Naive thymus-derived CD8-positive, alpha-beta T cell (primary cell): ENCODE measurements at regions not wholly inside any gene's neighbourhood (a gene's known extent, or its start where the extent isn't known, plus 50 kb on each side); places are given as distances from the start of the nearest gene placed in this dataset.

Experiments used
- ATAC-seq, 2 donors: fragments of 150-1000 bp; cut with Tn5 transposase in 1 of 2; sonication (Bioruptor Pico), chemical (Tn5 transposase) in 1 of 2; 1 replicate in 1 of 2; 2 replicates in 1 of 2; pipeline ENCODE4 v1.10.0; 2021; ENCODE audit warnings: mild to moderate bottlenecking in 2 of 2, moderate library complexity in 2 of 2
- POLR2A ChIA-PET: fragments of 350-600 bp; sonication (Branson Sonifier 250); formaldehyde crosslinking; loops from one replicate; lab custom pipeline; 2021; ENCODE audit warnings: antibody characterized with exemption; lab: Charles Lee
- DNase-seq, 10 donors: peaks; one replicate each; pipeline versions ENCODE4 v3.0.0 to v3.0.0-alpha.2; 2020 to 2022
- H3K27ac Mint-ChIP-seq, 10 donors: one replicate each; pipeline ENCODE4 v1.8.0; 2020 to 2022; ENCODE audit warnings: mild to moderate bottlenecking in 10 of 10, mixed read lengths in 10 of 10, moderate library complexity in 4 of 10, inconsistent platforms in 1 of 10
- H3K27me3 Mint-ChIP-seq, 5 donors: one replicate each; pipeline ENCODE4 v1.8.0; 2021 to 2022; ENCODE audit warnings: mixed read lengths in 5 of 5
- H3K36me3 Mint-ChIP-seq, 3 donors: one replicate each; pipeline ENCODE4 v1.8.0; 2020 to 2022; ENCODE audit warnings: mixed read lengths in 3 of 3, mild to moderate bottlenecking in 2 of 3, inconsistent platforms in 1 of 3
- H3K4me1 Mint-ChIP-seq, 4 donors: one replicate each; pipeline ENCODE4 v1.8.0; 2021 to 2022; ENCODE audit warnings: mixed read lengths in 4 of 4
- H3K4me3 Mint-ChIP-seq, 10 donors: one replicate each; pipeline ENCODE4 v1.8.0; 2020 to 2022; ENCODE audit warnings: mild to moderate bottlenecking in 10 of 10, mixed read lengths in 10 of 10, moderate library complexity in 6 of 10, inconsistent platforms in 1 of 10
- H3K9me3 Mint-ChIP-seq, 9 donors: one replicate each; pipeline ENCODE4 v1.8.0; 2020 to 2022; ENCODE audit warnings: mixed read lengths in 9 of 9, mild to moderate bottlenecking in 3 of 9, inconsistent platforms in 1 of 9, moderate library complexity in 1 of 9

GRCh38 chr7:52472006-52472620 is 563.3 kb upstream of the POM121L12 start:
- H3K36me3 Mint-ChIP-seq = no peaks in the 10 kb centered on the region
- H3K27me3 Mint-ChIP-seq = no peaks in the 10 kb centered on the region
- H3K9me3 Mint-ChIP-seq = peaks cover 0 to 35% (median 6%) of the 10 kb centered on the region in 9 donors
- H3K4me3 Mint-ChIP-seq = no peak overlapping the region
- no peaks in the 10 kb centered on the region for H3K4me1 Mint-ChIP-seq
- DNase-seq = no peak
- no peak for ATAC-seq
- POLR2A ChIA-PET = no interaction called here
- no peak overlapping the region for H3K27ac Mint-ChIP-seq

- no peak for ATAC-seq
- Mint-ChIP-seq H3K27me3 (no peaks in the 10 kb centered on the region), H3K36me3 (no peaks in the 10 kb centered on the region), H3K4me1 (no peaks in the 10 kb centered on the region), H3K27ac (no peak overlapping the region), H3K9me3 (peaks cover 0 to 27% (median 4%) of the 10 kb centered on the region in 9 donors), H3K4me3 (no peak overlapping the region)
- POLR2A ChIA-PET = no interaction called here
- DNase-seq = no peak
These were observed 570.2 kb upstream of the POM121L12 start for GRCh38 chr7:52465216-52465615.

- Mint-ChIP-seq H3K36me3 (no peaks in the 10 kb centered on the region), H3K4me3 (no peak overlapping the region), H3K27me3 (no peaks in the 10 kb centered on the region), H3K27ac (no peak overlapping the region), H3K4me1 (no peaks in the 10 kb centered on the region), H3K9me3 (peaks cover 0 to 14% (median 4%) of the 10 kb centered on the region in 9 donors)
- POLR2A ChIA-PET = no interaction called here
- ATAC-seq = no peak
- DNase-seq = no peak
These were observed 572.1 kb upstream of the POM121L12 start for GRCh38 chr7:52463341-52463740.

GRCh38 chr7:52462474-52462873 is 573.0 kb upstream of the POM121L12 start:
- Mint-ChIP-seq H3K27me3 (no peaks in the 10 kb centered on the region), H3K27ac (no peak overlapping the region)
- no peak for ATAC-seq

GRCh38 chr7:52455571-52455970 is 579.9 kb upstream of the POM121L12 start:
- Mint-ChIP-seq H3K27ac (no peak overlapping the region), H3K36me3 (no peaks in the 10 kb centered on the region), H3K4me1 (no peaks in the 10 kb centered on the region), H3K27me3 (no peaks in the 10 kb centered on the region), H3K4me3 (no peak overlapping the region), H3K9me3 (peaks cover 1 to 25% (median 7%) of the 10 kb centered on the region in 9 donors)
- ATAC-seq = no peak
- no peak for DNase-seq
- POLR2A ChIA-PET = no interaction called here

More at GRCh38 chr7:52462474-52462873, 573.0 kb upstream of the POM121L12 start:
- Mint-ChIP-seq H3K4me1 (no peaks in the 10 kb centered on the region), H3K36me3 (no peaks in the 10 kb centered on the region), H3K4me3 (no peak overlapping the region), H3K9me3 (peaks cover 0 to 17% (median 4%) of the 10 kb centered on the region in 9 donors)
- DNase-seq = no peak
- POLR2A ChIA-PET = no interaction called here

- ATAC-seq (no peak), DNase-seq (no peak)
- Mint-ChIP-seq H3K9me3 (peaks cover 0 to 25% (median 8%) of the 10 kb centered on the region in 9 donors), H3K4me3 (no peak overlapping the region), H3K4me1 (no peaks in the 10 kb centered on the region), H3K36me3 (no peaks in the 10 kb centered on the region), H3K27ac (no peak overlapping the region), H3K27me3 (no peaks in the 10 kb centered on the region)
- POLR2A ChIA-PET = no interaction called here
These were observed 584.6 kb upstream of the POM121L12 start for GRCh38 chr7:52450816-52451215.

- Mint-ChIP-seq H3K27ac (no peak overlapping the region), H3K4me3 (no peak overlapping the region), H3K27me3 (no peaks in the 10 kb centered on the region), H3K36me3 (no peaks in the 10 kb centered on the region), H3K9me3 (peaks cover 2 to 26% (median 17%) of the 10 kb centered on the region in 9 donors), H3K4me1 (no peaks in the 10 kb centered on the region)
- DNase-seq (no peak), ATAC-seq (no peak)
- POLR2A ChIA-PET = no interaction called here
These were observed 587.8 kb upstream of the POM121L12 start for GRCh38 chr7:52447581-52448180.

GRCh38 chr7:52436278-52436677 is 599.2 kb upstream of the POM121L12 start:
- Mint-ChIP-seq H3K27ac (no peak overlapping the region), H3K27me3 (no peaks in the 10 kb centered on the region), H3K4me3 (no peak overlapping the region), H3K36me3 (peaks cover 0 to 5% (median 0%) of the 10 kb centered on the region in 3 donors), H3K4me1 (no peaks in the 10 kb centered on the region), H3K9me3 (peaks cover 0 to 24% (median 6%) of the 10 kb centered on the region in 9 donors)
- POLR2A ChIA-PET = no interaction called here
- DNase-seq = no peak
- no peak for ATAC-seq

- H3K4me1 Mint-ChIP-seq = no peaks in the 10 kb centered on the region
- H3K36me3 Mint-ChIP-seq = peaks cover 0 to 5% (median 0%) of the 10 kb centered on the region in 3 donors
- no peak overlapping the region for H3K27ac Mint-ChIP-seq
- no peaks in the 10 kb centered on the region for H3K27me3 Mint-ChIP-seq
- no peak for ATAC-seq
- no peak for DNase-seq
- no peak overlapping the region for H3K4me3 Mint-ChIP-seq
- POLR2A ChIA-PET = no interaction called here
- H3K9me3 Mint-ChIP-seq = peaks cover 0 to 25% (median 12%) of the 10 kb centered on the region in 9 donors
These were observed 604.2 kb upstream of the POM121L12 start for GRCh38 chr7:52431082-52431815.

- peaks cover 0 to 9% (median 2%) of the 10 kb centered on the region in 9 donors for H3K9me3 Mint-ChIP-seq
- POLR2A ChIA-PET = no interaction called here
- H3K4me1 Mint-ChIP-seq = no peaks in the 10 kb centered on the region
- no peak overlapping the region for H3K27ac Mint-ChIP-seq
- no peaks in the 10 kb centered on the region for H3K27me3 Mint-ChIP-seq
- no peak overlapping the region for H3K4me3 Mint-ChIP-seq
- DNase-seq (no peak), ATAC-seq (no peak)
- H3K36me3 Mint-ChIP-seq = no peaks in the 10 kb centered on the region
These were observed 612.2 kb upstream of the POM121L12 start for GRCh38 chr7:52423251-52423650.

GRCh38 chr7:52413051-52413450 is 622.4 kb upstream of the POM121L12 start:
- Mint-ChIP-seq H3K4me1 (no peaks in the 10 kb centered on the region), H3K27me3 (no peaks in the 10 kb centered on the region), H3K9me3 (peaks cover 0 to 14% (median 3%) of the 10 kb centered on the region in 9 donors), H3K36me3 (no peaks in the 10 kb centered on the region), H3K4me3 (no peak overlapping the region), H3K27ac (no peak overlapping the region)
- ATAC-seq = no peak
- no peak for DNase-seq
- POLR2A ChIA-PET = no interaction called here

- DNase-seq (no peak), ATAC-seq (no peak)
- Mint-ChIP-seq H3K27ac (no peak overlapping the region), H3K9me3 (peaks cover 0 to 12% (median 4%) of the 10 kb centered on the region in 9 donors), H3K4me1 (no peaks in the 10 kb centered on the region), H3K27me3 (no peaks in the 10 kb centered on the region), H3K4me3 (no peak overlapping the region), H3K36me3 (no peaks in the 10 kb centered on the region)
- POLR2A ChIA-PET = no interaction called here
These were observed 625.4 kb upstream of the POM121L12 start for GRCh38 chr7:52410032-52410431.

GRCh38 chr7:52406808-52407207 is 628.6 kb upstream of the POM121L12 start:
- H3K9me3 Mint-ChIP-seq = peaks cover 0 to 9% (median 3%) of the 10 kb centered on the region in 9 donors
- POLR2A ChIA-PET = no interaction called here
- ATAC-seq = no peak

More at GRCh38 chr7:52406808-52407207, 628.6 kb upstream of the POM121L12 start:
- no peaks in the 10 kb centered on the region for H3K4me1 Mint-ChIP-seq
- H3K27me3 Mint-ChIP-seq = no peaks in the 10 kb centered on the region
- H3K36me3 Mint-ChIP-seq = no peaks in the 10 kb centered on the region
- DNase-seq = no peak
- H3K4me3 Mint-ChIP-seq = no peak overlapping the region
- no peak overlapping the region for H3K27ac Mint-ChIP-seq
